ENCODE measurements at regions not wholly inside any gene's neighbourhood (a gene's known extent, or its start where the extent isn't known, plus 50 kb on each side); places are given as distances from the start of the nearest gene placed in this dataset.

DNA sequence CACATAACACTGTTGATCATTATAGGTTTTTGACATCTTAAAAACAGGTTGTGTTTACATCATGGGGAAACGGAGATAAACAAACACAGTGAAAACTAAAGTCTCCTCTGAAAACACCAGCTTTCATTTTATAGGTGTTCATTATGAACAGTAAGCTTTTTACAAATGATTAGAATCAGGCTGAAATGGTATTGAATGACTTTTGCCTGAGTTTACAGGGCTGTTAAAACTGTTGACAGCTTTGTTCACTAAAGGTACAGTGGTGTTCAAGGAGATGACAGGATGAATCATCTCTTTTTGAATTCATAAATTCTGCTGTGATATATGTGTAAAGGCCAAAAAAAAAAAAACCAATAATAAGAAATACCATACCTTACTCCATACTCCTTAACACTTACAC is 184.6 kb upstream of the CNTN5 start:
- no CpG with 5 or more reads among the region's 1 CpG for WGBS (ENCODE audit: extremely low coverage, insufficient read length, low lambda C conversion rate)

More for the DNA sequence above, 184.6 kb upstream of the CNTN5 start:
- no peak overlapping the region for H2BK5ac ChIP-seq (ENCODE audit: insufficient read length, low read length)
- H3K9ac ChIP-seq (ENCODE audit: extremely low read depth, insufficient read length, low read length), result no peak overlapping the region
- H3K9me3 ChIP-seq (ENCODE audit: control insufficient read depth, low read depth, low read length), result no peaks in the 10 kb centered on the region
- no peak for DNase-seq
- H3K56ac ChIP-seq (ENCODE audit: insufficient read length, low read depth, low read length), result no peak overlapping the region
- H2BK120ac ChIP-seq (ENCODE audit: low read depth, low read length, poor library complexity, severe bottlenecking), result no peak overlapping the region
- no peak overlapping the region for H3K27ac ChIP-seq (ENCODE audit: insufficient read length, low read depth, low read length)
- no peak overlapping the region for H3K23ac ChIP-seq (ENCODE audit: insufficient read length, low read depth, low read length)
- Mint-ChIP-seq H3K36me3 (ENCODE audit: insufficient read depth in 1 of 3, low read depth in 3 of 3) (peaks cover 0 to under 1% (median 0%) of the 10 kb centered on the region in 3 experiments; a peak in 1 of 7 replicates), H3K9me3 (peaks cover 0 to 2% of the 10 kb centered on the region in 2 experiments; a peak in 1 of 5 replicates), H3K4me1 (no peaks in the 10 kb centered on the region), H3K27me3 (ENCODE audit: low read depth) (no peaks in the 10 kb centered on the region), H3K4me3 (no peak overlapping the region), H3K27ac (no peak overlapping the region)
- no peaks in the 10 kb centered on the region for H3K4me1 ChIP-seq (ENCODE audit: insufficient read depth, low read length)
- H3K79me1 ChIP-seq (ENCODE audit: insufficient read depth, low read depth, low read length, poor library complexity, severe bottlenecking), result no peaks in the 10 kb centered on the region
- H3K27me3 ChIP-seq (ENCODE audit: insufficient read depth, low read length), result no peaks in the 10 kb centered on the region
- no peak overlapping the region for H4K8ac ChIP-seq (replicated peaks; ENCODE audit: insufficient read length, low read depth, low read length)
- no peak overlapping the region for H3K4me2 ChIP-seq (ENCODE audit: insufficient read depth, insufficient read length, low read length)
- no peak overlapping the region for H2BK20ac ChIP-seq (ENCODE audit: low read depth, low read length, poor library complexity, severe bottlenecking)
- no peak overlapping the region for H2BK12ac ChIP-seq (ENCODE audit: insufficient read length, low read depth, low read length)
- no peak overlapping the region for H4K91ac ChIP-seq (ENCODE audit: insufficient read length, low read depth, low read length)
- no peak overlapping the region for H3K14ac ChIP-seq (ENCODE audit: insufficient read depth, low read length)
- no peaks in the 10 kb centered on the region for H3K79me2 ChIP-seq (ENCODE audit: insufficient read depth, low read length)
- no peak overlapping the region for H3K4ac ChIP-seq (ENCODE audit: low read depth, low read length)
- no peak overlapping the region for H4K5ac ChIP-seq (ENCODE audit: insufficient read length, low read depth, low read length)
- no peak overlapping the region for H3T11ph ChIP-seq (ENCODE audit: low read length)
- no peaks in the 10 kb centered on the region for H4K20me1 ChIP-seq (ENCODE audit: control insufficient read depth, insufficient read depth, insufficient read length)
- H2AK5ac ChIP-seq (ENCODE audit: insufficient read length, low read length), result no peak overlapping the region
- H2BK15ac ChIP-seq (ENCODE audit: low read depth, low read length), result no peak overlapping the region
- TF ChIP-seq, protein P1, sequence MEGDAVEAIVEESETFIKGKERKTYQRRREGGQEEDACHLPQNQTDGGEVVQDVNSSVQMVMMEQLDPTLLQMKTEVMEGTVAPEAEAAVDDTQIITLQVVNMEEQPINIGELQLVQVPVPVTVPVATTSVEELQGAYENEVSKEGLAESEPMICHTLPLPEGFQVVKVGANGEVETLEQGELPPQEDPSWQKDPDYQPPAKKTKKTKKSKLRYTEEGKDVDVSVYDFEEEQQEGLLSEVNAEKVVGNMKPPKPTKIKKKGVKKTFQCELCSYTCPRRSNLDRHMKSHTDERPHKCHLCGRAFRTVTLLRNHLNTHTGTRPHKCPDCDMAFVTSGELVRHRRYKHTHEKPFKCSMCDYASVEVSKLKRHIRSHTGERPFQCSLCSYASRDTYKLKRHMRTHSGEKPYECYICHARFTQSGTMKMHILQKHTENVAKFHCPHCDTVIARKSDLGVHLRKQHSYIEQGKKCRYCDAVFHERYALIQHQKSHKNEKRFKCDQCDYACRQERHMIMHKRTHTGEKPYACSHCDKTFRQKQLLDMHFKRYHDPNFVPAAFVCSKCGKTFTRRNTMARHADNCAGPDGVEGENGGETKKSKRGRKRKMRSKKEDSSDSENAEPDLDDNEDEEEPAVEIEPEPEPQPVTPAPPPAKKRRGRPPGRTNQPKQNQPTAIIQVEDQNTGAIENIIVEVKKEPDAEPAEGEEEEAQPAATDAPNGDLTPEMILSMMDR (conservative IDR thresholded peaks at IDR 0.05), result no peak
- H3K23me2 ChIP-seq (ENCODE audit: insufficient read length, low read depth, low read length, poor library complexity, severe bottlenecking), result no peaks in the 10 kb centered on the region
- no peak overlapping the region for H2AFZ ChIP-seq (ENCODE audit: low read length)
- no peak overlapping the region for H3K18ac ChIP-seq (ENCODE audit: insufficient read length, low read depth, low read length)
